ENCODE measurements at regions not wholly inside any gene's neighbourhood (a gene's known extent, or its start where the extent isn't known, plus 50 kb on each side); places are given as distances from the start of the nearest gene placed in this dataset.

DNA sequence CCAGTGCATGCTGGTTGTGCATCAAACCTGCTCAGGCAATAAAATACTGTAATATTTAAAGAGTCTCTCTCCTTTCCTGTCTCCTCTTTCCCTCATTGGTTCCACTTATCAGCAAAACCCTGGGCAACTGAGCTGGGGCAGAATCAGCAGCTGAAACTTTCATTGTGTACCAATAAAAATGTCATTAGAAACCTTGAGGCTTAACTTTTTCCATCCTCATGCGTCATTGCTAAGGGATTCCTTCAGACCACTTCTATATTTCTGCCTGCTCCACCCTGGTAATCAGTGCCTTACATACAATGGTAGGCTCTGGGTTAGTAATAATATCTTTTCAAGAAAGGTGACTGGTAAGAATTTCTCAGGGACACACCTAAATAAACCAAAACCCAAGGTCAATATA, 880.3 kb downstream of the RPA4 start:
- no peak for DNase-seq

DNA sequence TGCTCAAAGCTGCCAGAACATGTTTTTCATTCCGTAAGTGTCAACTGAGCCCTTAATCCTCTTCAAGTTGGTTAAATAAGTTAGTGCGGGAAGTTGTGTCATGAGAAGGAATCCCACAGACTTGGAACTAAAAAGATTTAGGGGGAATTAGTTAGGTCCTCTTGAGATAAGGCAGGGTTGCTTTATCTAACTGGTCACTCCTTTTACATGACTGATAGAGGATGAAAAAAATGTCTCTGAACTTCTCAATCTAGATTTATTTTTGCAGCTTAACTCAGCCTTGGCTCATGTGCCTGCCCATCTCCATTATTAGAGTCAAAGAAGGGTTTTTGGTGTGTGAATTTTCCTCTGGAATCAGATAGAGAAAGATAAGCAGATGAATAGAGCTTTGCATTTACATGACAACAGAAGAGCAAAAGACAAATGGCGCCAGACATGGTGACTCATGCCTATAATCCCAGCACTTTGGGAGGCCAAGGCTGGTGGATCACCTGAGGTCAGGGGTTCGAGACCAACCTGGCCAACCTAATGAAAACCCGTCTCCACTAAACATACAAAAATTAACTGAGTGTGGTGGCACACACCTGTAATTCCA, 882.9 kb downstream of the RPA4 start:
- DNase-seq, result no peak

DNA sequence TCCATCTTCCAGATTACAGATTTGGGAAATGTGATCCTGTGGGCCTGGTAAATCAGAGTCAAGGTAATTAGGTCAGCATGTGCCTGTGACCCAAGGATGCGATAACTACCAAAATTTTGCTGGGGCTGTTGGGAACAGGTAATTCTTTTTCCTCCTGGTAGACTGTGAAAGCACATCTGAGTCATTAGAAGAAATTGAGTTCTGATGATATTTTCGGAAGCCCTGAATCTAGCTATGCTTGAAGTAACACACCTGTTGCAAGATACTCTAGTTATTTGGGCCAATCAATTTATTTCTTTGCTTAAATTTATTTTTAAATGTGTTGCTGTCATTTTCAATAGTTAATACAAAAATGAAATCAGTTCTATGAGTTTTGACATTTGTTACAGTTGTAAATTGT, 903.6 kb downstream of the RPA4 start:
- DNase-seq, result no peak

DNA sequence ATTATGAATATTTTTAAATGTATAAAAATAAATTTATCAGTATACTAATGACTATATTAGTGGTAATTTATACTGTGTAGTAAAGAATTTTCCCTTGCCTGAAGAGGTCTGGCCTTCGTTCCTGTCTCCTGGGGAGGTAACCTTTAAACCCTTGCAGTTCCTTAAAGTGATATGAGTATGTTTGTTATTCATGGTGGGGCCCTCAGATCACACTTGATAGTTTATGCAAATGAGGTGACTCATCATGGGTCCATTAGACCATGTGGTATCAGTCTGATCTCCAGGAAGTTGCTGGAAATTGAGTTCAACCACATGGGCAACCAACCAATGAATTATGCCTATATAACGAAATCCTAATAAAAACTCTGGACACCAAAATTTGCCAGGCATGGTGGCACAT, 904.1 kb downstream of the RPA4 start:
- DNase-seq, result no peak

DNA sequence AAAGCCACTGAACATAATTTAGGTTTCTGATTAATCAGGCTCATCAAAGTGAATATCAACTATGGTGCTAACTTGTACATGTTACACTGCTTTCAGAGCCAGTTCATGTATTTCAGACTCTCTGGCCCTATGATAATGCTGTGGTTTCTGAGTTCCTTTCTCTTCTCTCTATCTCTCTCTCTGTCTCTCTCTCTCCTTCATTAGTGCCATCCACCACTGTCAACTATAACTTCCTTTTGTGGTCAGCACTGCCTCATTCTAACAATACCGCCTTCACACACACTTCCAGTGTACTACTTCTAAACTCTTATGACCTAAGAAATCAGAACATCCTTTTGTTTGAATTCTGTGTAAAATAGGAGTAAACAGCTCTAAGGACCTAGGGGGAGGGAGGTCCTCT, 907.1 kb downstream of the RPA4 start:
- no peak for DNase-seq

DNA sequence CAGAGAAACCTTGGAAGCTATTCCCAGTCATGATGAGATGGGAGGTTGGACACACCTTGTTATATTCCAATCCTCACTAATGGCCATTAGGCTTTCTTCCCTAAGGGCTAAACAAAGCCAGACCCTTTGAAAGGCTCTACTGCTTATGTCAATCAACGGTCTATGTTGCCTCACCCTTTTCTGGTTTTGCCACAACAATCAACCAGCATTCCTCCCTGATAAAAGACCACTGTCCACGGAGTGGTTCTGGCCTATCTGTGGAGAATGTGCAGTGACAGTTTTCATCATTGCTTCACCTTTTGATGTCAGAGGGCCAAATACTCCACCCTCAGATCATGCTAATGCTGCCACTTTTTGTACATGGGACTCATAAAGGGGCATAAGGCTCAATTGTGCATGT, 913.4 kb downstream of the RPA4 start:
- no peak for DNase-seq

DNA sequence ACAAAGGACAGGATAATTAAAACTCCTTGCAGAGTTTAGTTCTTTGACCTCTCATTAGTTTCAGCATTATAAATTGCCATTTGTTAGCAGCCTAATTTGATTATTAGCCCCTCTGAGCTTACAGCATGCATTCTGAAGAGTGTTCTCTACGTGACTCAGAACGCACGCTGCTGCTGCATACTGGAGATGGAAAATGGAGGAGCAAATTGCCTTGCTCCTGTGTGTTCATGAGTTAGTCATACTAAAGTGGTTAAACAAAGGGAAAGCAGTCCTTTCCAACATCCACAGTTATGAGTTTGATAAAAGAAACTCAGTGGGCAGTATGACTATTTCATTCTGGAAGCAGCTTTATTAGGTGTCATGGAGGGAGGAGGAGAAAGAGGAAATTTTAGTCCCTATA, 922.5 kb downstream of the RPA4 start:
- DNase-seq, result no peak

DNA sequence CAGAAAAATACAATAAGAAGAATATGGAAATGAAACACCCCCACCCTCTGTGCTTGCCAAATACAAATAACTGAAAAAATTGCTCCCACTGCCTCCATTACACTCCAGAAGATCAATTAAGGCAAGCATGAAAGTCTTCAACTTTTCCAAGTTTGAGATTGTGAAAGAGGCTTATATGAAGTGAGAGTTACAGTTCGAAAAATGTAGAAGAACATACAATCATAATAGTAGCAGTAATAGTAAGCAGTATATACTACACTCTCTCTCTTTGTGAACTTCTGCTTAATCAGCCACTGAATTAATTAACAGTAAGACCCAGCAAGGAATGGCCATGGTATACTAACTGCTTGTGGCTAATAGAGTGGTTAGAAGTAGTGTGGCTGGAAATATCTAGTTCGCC, 923.2 kb downstream of the RPA4 start:
- DNase-seq, result no peak

DNA sequence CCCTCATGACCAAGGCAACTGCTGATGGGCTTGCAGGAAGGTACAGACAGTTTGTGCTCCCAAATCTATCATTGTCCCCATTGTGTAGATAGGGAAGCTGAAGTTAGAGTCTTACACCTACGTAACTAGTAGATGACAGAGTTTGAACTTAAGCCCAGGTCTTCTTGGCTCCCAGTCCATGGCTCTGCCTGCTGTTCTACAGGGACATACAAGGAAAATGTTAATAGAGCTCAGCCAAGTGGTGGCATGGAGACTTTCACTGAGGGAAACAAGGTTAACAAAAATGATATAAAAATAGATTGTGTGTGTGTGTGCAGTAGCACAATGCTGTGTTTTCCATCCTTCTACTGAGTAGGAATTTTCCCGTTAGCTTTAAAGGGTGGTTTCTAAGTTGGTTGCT, 936.5 kb downstream of the RPA4 start:
- no peak for DNase-seq

DNA sequence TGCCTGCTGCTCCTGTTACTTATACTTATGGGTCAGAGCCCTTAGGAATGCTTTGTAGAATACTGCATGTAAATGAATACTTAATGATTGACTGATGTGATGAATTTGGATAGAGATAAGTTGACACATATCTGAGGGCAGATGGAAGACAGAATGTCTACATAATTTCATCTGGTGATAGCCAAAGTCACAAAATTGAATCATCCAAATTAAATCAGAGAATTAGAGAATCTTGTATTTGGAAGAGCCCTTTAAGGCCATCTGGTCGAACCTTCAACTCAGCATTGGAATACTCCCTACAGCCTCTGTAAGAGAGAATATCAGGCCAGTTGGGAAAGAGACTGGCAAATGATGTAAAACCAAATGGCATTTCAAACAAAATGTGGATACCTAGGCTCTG, 944.8 kb downstream of the RPA4 start:
- DNase-seq, result no peak

DNA sequence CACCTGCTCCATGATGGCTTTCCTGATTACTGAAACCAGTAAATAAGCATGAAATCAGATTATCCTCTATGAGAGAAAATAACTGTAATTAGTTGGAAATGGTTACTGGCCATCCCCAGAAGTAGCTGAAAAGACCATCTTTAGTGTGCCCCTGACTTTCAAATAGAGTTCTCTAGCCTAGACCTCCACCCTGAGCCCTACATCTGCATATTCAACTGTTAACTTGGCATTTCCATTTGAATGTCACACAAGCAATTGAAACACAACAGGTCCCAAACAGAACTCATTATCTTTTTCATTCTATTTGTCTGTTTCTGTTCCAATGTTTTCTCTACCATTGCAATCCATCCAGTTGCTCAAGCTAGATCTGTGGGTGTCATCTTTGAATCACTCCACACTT, 952.3 kb downstream of the RPA4 start:
- no peak for DNase-seq

DNA sequence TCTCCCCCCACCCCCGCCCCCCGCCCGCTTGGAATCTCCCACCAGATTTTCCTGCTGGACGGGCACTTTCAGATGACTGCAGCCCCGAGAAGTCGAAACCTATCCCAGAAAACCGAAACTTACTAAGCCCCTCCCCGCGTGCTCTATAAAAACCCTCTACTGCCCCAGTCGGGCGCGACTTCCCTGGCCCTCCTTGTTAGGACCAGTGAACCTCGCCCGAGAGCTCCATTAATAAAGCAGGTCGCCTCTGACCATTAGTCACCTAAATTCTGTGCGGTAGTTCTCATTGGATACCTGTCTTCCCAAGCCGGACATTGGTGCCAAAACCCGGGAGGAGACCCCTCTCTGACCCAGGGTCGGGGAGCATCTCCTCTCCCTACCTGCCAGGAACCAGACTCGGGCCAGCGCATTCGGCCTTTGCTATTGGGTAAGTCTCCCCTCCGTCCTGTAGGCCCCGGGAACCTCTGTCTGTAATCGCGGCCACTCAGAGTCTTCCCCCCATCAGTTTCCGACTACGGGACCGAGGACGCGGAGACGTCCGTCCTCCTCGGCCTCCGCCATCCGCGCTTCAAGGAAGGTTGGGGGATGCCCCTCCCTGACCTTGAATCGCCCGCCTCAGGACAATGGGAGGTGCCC, 958.0 kb downstream of the RPA4 start:
- DNase-seq, result no peak

DNA sequence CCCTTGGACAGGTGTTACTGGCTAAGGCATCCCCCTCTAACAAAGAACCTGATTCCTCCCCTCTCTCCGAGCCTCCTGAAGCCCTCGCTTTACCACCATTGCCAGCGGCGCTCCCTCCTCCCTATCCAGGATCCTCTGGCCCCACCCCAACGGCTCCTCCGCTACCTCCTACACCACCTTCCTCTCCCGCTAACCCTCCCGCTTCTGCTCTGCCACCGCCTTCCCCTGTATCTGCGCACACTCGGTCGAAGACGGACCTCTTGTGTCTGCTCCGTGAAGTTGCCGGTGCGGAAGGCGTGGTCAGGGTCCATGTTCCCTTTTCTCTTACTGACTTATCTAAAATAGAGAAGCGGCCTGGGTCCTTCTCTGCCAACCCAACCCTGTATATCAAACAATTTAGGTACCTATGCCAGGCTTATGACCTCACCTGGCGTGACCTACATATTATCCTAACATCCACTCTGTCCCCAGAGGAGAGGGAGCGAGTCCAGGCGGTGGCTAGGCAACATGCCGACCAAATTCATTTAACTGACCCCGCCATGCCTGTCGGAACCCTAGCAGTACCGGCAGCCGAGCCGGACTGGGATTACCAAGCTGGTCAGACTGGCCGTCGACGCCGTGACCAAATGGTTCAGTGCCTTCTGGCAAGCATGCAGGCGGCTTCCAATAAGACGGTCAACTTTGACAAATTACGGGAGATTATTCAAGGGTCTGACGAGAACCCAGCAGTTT, 958.9 kb downstream of the RPA4 start:
- DNase-seq, result no peak

DNA sequence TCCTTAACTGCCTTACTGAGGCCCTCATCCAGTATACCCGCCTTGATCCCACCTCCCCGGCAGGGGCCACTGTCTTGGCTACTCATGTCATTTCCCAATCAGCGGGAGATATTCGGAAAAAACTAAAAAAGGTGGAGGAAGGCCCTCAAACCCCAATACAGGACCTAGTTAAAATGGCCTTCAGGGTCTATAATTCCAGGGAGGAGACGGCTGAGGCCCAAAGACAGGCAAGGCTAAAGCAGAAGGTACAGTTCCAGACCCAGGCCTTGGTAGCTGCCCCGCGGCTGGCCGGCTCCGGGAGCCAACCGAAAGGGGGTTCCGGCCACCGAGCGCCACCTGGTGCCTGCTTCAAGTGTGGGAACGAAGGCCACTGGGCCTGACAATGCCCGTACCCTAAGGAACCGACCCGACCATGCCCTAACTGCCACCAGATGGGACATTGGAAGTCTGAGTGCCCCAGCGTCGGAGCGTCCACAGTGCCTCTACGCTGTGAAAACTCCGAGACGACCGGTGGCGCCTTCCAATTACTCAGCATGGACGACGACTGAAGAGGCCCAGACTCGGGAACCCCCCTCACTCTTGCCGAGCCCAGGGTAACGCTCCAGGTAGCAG, 959.6 kb downstream of the RPA4 start:
- peak in 1 of 58 donors; percentile 1 for DNase-seq

DNA sequence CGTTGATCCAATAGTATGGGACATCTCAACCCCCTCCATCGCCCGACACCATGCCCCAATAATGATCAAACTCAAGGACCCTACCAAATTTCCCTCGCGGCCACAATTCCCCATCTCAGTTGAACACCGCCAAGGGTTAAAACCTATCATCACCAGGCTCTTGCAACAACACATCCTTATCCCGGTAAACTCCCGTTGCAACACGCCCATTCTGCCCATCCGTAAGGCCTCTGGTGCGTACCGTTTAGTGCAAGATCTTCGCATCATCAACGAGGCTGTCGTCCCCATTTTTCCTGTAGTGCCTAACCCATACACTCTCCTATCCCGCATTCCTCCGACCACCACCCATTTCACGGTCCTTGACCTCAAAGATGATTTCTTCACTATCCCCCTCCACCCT, 960.5 kb downstream of the RPA4 start:
- DNase-seq, result no peak

DNA sequence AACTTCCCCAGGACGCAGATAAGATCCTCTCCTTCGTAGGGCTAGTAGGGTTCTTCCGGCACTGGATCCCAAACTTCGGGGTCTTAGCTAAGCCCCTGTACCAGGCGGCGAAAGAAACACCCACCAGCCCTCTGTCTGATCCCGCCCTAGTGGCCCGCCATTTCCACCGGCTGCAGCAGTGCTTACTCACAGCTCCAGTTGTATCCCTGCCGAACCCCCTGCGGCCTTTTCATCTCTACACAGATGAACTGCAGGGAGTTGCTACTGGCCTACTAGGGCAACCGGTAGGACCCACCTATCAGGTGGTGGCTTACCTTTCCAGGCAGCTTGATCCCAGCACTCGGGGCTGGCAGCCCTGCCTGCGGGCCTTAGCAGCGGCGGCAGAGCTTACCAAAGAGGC, 961.2 kb downstream of the RPA4 start:
- DNase-seq, result no peak

DNA sequence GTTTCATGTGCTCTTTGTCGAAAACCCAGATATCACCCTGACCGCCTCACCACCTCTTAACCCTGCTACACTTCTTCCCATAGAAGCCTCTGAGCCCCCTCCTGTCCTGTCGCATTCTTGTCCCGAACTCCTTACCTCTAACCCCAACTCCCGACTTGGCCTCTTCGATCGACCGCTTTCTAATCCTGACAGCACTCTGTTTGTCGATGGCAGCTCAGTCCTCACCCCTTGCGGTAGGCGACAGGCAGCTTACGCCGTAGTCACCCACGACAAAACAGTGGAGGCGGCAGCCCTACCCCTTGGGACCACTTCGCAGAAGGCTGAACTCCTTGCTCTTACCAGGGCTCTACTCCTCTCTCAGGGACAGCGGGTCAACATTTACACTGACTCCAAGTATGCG, 961.7 kb downstream of the RPA4 start:
- no peak for DNase-seq

DNA sequence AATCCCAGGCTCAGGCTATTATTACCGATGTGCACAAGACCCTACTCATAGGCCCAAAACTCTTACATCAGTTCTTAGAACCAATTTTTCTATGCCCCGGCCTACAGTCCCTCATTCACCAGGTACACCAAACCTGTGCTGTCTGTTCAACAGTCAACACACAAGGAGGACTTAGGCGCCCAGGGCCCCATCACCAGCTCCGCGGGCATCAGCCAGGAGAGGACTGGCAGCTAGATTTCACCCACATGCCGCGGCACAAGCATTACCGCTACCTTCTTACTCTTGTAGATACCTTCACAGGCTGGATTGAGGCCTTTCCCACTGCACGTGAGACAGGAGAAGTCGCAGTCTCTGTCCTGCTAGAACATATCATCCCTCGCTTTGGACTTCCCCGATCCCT, 962.5 kb downstream of the RPA4 start:
- no peak for DNase-seq

DNA sequence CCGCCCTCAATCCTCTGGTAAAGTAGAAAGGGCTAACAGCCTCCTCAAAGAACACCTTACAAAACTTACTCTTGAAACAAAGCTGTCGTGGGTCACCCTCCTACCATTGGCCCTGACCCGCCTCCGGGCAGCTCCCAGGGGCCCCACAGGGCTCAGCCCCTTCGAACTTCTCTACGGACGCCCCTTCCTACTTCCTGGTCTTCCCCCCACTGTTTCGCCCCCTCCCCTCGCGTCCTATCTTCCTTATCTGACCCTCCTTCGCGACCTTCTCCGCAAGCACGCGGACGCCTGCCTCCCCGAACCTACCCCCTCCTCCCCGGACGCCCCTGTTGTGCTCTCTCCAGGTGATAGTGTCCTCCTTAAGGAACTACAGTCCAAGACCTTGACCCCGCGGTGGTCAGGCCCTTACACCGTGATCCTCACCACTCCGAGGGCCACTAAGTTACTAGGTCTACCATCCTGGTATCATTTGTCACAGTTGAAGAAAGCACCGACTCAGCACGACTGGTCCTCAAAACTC, 963.1 kb downstream of the RPA4 start:
- no peak for DNase-seq

DNA sequence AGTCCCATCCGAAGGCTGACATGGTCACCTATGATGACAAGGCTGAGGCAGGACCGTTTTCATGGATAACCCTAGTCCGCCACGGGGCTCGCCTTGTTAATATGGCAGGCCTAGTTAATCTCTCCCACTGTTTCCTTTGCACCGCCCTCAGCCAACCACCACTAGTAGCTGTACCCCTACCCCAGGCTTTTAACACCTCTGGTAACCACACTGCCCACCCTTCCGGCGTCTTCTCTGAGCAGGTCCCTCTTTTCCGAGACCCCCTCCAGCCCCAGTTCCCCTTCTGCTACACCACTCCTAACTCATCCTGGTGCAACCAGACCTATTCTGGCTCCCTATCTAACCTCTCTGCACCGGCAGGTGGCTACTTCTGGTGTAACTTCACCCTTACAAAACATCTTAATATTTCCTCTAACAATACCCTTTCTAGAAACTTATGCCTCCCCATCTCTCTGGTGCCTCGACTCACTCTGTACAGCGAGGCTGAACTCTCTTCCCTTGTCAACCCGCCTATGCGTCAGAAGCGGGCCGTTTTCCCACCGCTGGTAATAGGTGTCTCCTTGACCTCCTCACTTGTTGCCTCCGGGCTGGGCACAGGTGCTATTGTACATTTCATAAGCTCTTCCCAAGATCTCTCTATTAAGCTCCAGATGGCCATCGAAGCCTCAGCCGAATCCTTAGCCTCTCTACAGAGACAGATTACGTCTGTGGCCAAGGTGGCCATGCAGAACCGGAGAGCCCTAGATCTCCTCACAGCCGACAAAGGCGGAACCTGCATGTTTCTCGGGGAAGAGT, 964.4 kb downstream of the RPA4 start:
- DNase-seq, result no peak

DNA sequence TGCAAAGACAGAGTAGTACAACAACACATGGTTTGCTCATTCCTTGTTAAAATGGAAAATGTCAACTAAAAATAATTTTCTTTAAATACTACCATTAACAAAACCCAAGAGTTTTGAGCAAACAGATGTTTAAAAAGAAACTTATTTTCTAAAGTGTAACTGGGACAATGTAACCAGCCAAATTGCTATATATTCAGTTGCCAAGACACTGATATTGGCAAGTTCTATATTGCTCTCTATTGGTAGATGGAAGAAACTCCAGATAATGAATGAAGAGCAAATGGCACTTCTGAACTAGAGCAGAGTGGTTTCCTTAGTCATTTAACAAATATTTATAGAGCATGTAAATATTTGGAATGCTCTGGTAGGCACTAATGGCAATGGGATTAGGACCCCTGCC, 966.2 kb downstream of the RPA4 start:
- no peak for DNase-seq

DNA sequence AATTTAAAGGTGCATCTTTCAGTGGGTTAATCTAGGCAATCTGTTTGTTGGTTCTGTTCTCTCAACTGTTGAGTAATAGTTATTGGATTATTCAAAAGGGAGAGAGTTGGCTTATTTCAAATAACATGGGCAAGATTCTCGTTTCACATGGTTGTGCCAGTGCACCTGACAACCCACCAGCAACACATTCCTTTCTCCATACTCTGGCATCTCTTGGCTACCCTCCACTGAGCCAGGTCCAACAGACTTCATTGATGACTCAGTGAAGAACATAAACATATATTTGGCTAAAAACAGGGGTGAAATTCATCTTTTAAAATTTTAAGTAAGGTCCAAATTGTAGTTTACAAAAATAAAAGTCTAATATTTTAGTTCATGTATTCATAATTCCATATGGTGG, 967.2 kb downstream of the RPA4 start:
- no peak for DNase-seq

Measured in anterior cingulate cortex (tissue), 58 donors.